ENCODE measurements at regions not wholly inside any gene's neighbourhood (a gene's known extent, or its start where the extent isn't known, plus 50 kb on each side); places are given as distances from the start of the nearest gene placed in this dataset.

DNA sequence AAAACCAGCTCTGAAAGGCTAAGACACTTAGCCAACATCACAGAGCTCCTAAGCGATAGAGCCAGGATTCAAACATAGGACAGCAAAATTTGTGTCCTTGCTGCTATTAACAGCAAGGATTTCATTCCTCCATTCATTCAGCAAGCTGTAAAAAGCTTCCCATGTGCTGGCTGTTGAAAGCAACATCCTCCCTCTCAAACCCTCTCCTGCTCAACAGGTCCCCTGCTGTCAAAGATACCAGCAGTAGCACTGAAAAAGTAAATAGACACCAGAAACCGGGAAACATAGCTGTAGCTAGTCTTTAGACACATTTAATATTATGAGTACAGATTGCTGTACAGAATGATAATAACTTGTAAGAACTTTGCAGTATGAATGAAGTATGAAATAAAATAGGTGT, 52.6 kb upstream of the ADAMTSL1 start:
- intact Hi-C loops (cut with micrococcal nuclease; ENCODE audit: unreplicated experiment), result no loop called here
- in situ Hi-C loops (cut with HindIII; ENCODE audit: extremely low pct_ligation_motif_present, low pct_unique_long_range_greater_than_20kb), result no loop called here
- no peaks in the 10 kb centered on the region for H3K79me2 ChIP-seq (ENCODE audit: insufficient read depth, low read length)
- H3K4me3 ChIP-seq (replicated peaks in 1 of 3; ENCODE audit: insufficient read depth in 1 of 3, low read depth in 2 of 3, low read length in 3 of 3), result no peak overlapping the region
- WGBS (ENCODE audit: low lambda C conversion rate), result 0% methylated on average over 2 of the region's 2 CpGs
- no peak overlapping the region for H3K9ac ChIP-seq (ENCODE audit: insufficient read depth, low read depth, low read length)
- no TSS peak for BruUV-seq (replicated peaks)
- TF ChIP-seq TRAFD1 (CRISPR knock-in tag; IDR thresholded peaks at IDR 0.05; ENCODE audit: borderline replicate concordance), result no peak
- TF ChIP-seq GZF1 (CRISPR knock-in tag; IDR thresholded peaks at IDR 0.05), result no peak
- TF ChIP-seq, protein P1, sequence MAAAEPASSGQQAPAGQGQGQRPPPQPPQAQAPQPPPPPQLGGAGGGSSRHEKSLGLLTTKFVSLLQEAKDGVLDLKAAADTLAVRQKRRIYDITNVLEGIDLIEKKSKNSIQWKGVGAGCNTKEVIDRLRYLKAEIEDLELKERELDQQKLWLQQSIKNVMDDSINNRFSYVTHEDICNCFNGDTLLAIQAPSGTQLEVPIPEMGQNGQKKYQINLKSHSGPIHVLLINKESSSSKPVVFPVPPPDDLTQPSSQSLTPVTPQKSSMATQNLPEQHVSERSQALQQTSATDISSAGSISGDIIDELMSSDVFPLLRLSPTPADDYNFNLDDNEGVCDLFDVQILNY (CRISPR knock-in tag; conservative IDR thresholded peaks at IDR 0.05), result no peak
- no peak for TF ChIP-seq ZHX2 (IDR thresholded peaks at IDR 0.05; ENCODE audit: low read depth)
- no peak for TF ChIP-seq ZHX2 (CRISPR knock-in tag; IDR thresholded peaks at IDR 0.05; ENCODE audit: borderline replicate concordance)
- TF ChIP-seq ZFAT (CRISPR knock-in tag; conservative IDR thresholded peaks at IDR 0.05), result no peak
- TF ChIP-seq ZNF83 (CRISPR knock-in tag; IDR thresholded peaks at IDR 0.05; ENCODE audit: borderline replicate concordance), result no peak
- TF ChIP-seq HOXA7 (CRISPR knock-in tag; IDR thresholded peaks at IDR 0.05), result no peak
- TF ChIP-seq, protein P2, sequence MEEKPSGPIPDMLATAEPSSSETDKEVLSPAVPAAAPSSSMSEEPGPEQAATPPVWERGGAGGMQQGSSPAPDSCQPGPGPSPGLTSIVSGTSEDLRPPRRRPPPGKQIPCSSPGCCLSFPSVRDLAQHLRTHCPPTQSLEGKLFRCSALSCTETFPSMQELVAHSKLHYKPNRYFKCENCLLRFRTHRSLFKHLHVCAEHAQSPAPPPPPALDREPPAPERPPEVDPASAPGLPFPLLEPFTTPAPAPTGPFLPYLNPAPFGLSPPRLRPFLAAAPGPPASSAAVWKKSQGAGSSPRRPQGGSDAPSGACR (CRISPR knock-in tag; IDR thresholded peaks at IDR 0.05), result no peak
- TF ChIP-seq MTA3 (CRISPR knock-in tag; IDR thresholded peaks at IDR 0.05), result no peak
- TF ChIP-seq ZBTB10 (CRISPR knock-in tag; IDR thresholded peaks at IDR 0.05; ENCODE audit: borderline replicate concordance), result no peak
- TF ChIP-seq ZSCAN20 (CRISPR knock-in tag; IDR thresholded peaks at IDR 0.05; ENCODE audit: borderline replicate concordance), result no peak
- DNase-seq (ENCODE audit: low spot score) (no peak), ATAC-seq (no peak), FAIRE-seq (no peak)
- H3K27me3 ChIP-seq (ENCODE audit: control insufficient read depth in 1 of 2, insufficient read depth in 2 of 2, low read length in 2 of 2), result no peaks in the 10 kb centered on the region
- H2AFZ ChIP-seq (ENCODE audit: low read length), result no peak overlapping the region
- H3K27ac ChIP-seq (ENCODE audit: extremely low read length, insufficient read depth, low read length), result no peak overlapping the region
- no peaks in the 10 kb centered on the region for H4K20me1 ChIP-seq (ENCODE audit: insufficient read depth, low read length)
- no peaks in the 10 kb centered on the region for H3K4me1 ChIP-seq (ENCODE audit: insufficient read depth, low read length)
- H3K4me2 ChIP-seq (ENCODE audit: low read depth, low read length), result no peak overlapping the region
- no peaks in the 10 kb centered on the region for H3K36me3 ChIP-seq (replicated peaks in 1 of 2; ENCODE audit: control insufficient read depth in 1 of 2, insufficient read depth in 2 of 2, low read length in 2 of 2)
- ChIA-PET POLR2A (no interaction called here), CTCF (ENCODE audit: low intra/inter-chr PET ratio, low total read pairs) (no interaction called here)
- H3K9me3 ChIP-seq (ENCODE audit: low read length), result no peaks in the 10 kb centered on the region

Measured in HepG2 (cell line).